Fibroblast of lung (primary cell): ENCODE measurements at regions not wholly inside any gene's neighbourhood (a gene's known extent, or its start where the extent isn't known, plus 50 kb on each side); places are given as distances from the start of the nearest gene placed in this dataset.

Experiments used
- DNase-seq, 2 donors: peaks; one replicate each; pipeline versions ENCODE4 v3.0.0 to v3.0.0-alpha.2; 2010; ENCODE audit warnings: low read depth in 2 of 2
- H2AFZ ChIP-seq: 2 replicates; pipeline ENCODE4 v1.5.1; 2012; ENCODE audit warnings: low read length, control low read depth, inconsistent platforms
- H3K27ac ChIP-seq: 2 replicates; pipeline ENCODE4 v1.5.1; 2011; ENCODE audit warnings: low read length, control low read depth; ENCODE audit not compliant: insufficient read depth
- H3K27me3 ChIP-seq: 2 replicates; pipeline ENCODE4 v1.5.1; 2011; ENCODE audit warnings: mild to moderate bottlenecking, low read length; ENCODE audit not compliant: control insufficient read depth, insufficient read depth
- H3K36me3 ChIP-seq: 2 replicates; pipeline ENCODE4 v1.5.1; 2011; ENCODE audit warnings: low read length; ENCODE audit not compliant: control insufficient read depth, insufficient read depth
- H3K4me1 ChIP-seq: 2 replicates; pipeline ENCODE4 v1.5.1; 2011; ENCODE audit warnings: low read length; ENCODE audit not compliant: control insufficient read depth, insufficient read depth; ENCODE audit errors: extremely low read depth
- H3K4me2 ChIP-seq: 2 replicates; pipeline ENCODE4 v1.5.1; 2011; ENCODE audit warnings: low read length, control low read depth; ENCODE audit not compliant: insufficient read depth; ENCODE audit errors: extremely low read depth
- H3K4me3 ChIP-seq, 4 experiments: fragments of 200-600 bp in 1 of 4; sonication (generic) in 1 of 4; replicated peaks in 1 of 4; 2 replicates each; pipeline ENCODE4 v1.5.1; 2011 to 2016; ENCODE audit warnings: low read length in 4 of 4, low read depth in 3 of 4, mild to moderate bottlenecking in 3 of 4, control low read depth in 2 of 4, inconsistent platforms in 1 of 4, mixed read lengths in 1 of 4; ENCODE audit not compliant: insufficient read depth in 1 of 4; ENCODE audit errors: control extremely low read depth in 1 of 4
- H3K79me2 ChIP-seq: 2 replicates; pipeline ENCODE4 v1.5.1; 2012; ENCODE audit warnings: mild to moderate bottlenecking, low read length, inconsistent platforms; ENCODE audit not compliant: control insufficient read depth, insufficient read depth
- H3K9ac ChIP-seq: 2 replicates; pipeline ENCODE4 v1.5.1; 2011; ENCODE audit warnings: mild to moderate bottlenecking, low read length, control low read depth; ENCODE audit not compliant: insufficient read depth
- H3K9me3 ChIP-seq: 2 replicates; pipeline ENCODE4 v1.5.1; 2012; ENCODE audit warnings: low read depth, low read length; ENCODE audit not compliant: control insufficient read depth, insufficient read depth
- H4K20me1 ChIP-seq: 2 replicates; pipeline ENCODE4 v1.5.1; 2011; ENCODE audit warnings: low read length; ENCODE audit not compliant: control insufficient read depth, insufficient read depth; ENCODE audit errors: extremely low read depth
- EZH2 ChIP-seq: IDR thresholded peaks from 2 replicates; pipeline ENCODE4 v1.5.1; 2012; ENCODE audit warnings: low read length, control low read depth, mild to moderate bottlenecking; ENCODE audit errors: missing control alignments
- TF ChIP-seq, protein P1 (sequence below), 2 donors: IDR thresholded peaks in 1 of 2; conservative IDR thresholded peaks in 1 of 2; 1 replicate in 1 of 2; 2 replicates in 1 of 2; pipeline ENCODE4 v1.5.1; 2011 to 2012; ENCODE audit warnings: low read length in 2 of 2, control low read depth in 1 of 2, inconsistent platforms in 1 of 2, low read depth in 1 of 2, mild to moderate bottlenecking in 1 of 2

DNA sequence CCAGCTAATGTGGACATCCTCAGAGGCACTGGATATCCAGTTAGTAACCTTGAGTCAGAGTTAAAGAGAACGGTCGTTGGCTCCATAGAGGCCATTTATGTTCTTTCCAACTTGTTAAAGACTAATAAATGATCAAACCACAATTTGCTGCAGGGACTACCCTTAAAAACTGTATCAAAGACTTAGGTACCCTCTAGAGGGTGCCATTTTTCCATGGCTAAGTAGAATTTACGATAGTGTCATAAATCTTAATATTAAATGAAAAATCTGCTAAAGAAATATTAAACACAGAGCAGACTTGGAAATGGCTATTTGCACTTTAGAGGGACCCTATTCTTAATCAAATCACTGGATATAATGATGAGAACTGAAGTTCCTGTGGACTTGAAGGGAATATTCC, 685.2 kb upstream of the CHORDC1 start:
- Histone ChIP-seq H3K9ac (no peak overlapping the region), H3K27ac (no peak overlapping the region), H2AFZ (no peak overlapping the region), H3K79me2 (no peaks in the 10 kb centered on the region), H3K4me2 (no peak overlapping the region), H3K4me1 (no peaks in the 10 kb centered on the region), H3K27me3 (no peaks in the 10 kb centered on the region), H3K36me3 (no peaks in the 10 kb centered on the region), H3K4me3 (no peak overlapping the region), H4K20me1 (no peaks in the 10 kb centered on the region), H3K9me3 (no peaks in the 10 kb centered on the region)
- peak in 1 of 2 donors; percentile 29 for DNase-seq
- TF ChIP-seq EZH2: no peak
- TF ChIP-seq, protein P1, sequence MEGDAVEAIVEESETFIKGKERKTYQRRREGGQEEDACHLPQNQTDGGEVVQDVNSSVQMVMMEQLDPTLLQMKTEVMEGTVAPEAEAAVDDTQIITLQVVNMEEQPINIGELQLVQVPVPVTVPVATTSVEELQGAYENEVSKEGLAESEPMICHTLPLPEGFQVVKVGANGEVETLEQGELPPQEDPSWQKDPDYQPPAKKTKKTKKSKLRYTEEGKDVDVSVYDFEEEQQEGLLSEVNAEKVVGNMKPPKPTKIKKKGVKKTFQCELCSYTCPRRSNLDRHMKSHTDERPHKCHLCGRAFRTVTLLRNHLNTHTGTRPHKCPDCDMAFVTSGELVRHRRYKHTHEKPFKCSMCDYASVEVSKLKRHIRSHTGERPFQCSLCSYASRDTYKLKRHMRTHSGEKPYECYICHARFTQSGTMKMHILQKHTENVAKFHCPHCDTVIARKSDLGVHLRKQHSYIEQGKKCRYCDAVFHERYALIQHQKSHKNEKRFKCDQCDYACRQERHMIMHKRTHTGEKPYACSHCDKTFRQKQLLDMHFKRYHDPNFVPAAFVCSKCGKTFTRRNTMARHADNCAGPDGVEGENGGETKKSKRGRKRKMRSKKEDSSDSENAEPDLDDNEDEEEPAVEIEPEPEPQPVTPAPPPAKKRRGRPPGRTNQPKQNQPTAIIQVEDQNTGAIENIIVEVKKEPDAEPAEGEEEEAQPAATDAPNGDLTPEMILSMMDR (conservative IDR thresholded peaks at IDR 0.05 in 1 of 2, IDR thresholded peaks at IDR 0.05 in 1 of 2; ENCODE audit: low read depth in 1 of 2, low read length in 2 of 2): peak in 1 of 2 donors; percentile 22

DNA sequence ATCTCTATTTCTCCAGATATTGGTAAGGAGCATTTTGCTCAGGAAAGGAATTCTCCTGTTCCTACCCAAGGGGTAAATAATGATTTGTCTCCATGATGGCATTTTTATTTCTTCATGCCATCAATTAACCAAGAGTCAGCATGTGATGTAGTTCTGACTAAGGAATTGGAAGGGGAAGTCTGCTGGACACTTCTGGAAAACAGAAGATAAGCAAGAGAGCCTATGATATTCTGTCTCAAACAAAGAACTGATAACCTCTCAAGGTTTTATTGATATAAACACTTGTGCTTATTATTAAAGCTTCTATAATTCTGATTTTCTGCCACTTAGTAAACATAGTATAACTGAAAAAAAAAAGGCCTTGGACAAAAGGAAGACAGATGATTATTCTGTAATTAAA, 673.0 kb upstream of the CHORDC1 start:
- H3K79me2 ChIP-seq: no peaks in the 10 kb centered on the region
- H4K20me1 ChIP-seq: no peaks in the 10 kb centered on the region
- no peak overlapping the region for H3K4me3 ChIP-seq
- H3K27me3 ChIP-seq: no peaks in the 10 kb centered on the region
- H3K27ac ChIP-seq: no peak overlapping the region
- no peak overlapping the region for H3K9ac ChIP-seq
- no peak overlapping the region for H2AFZ ChIP-seq
- TF ChIP-seq, protein P1 (conservative IDR thresholded peaks at IDR 0.05 in 1 of 2, IDR thresholded peaks at IDR 0.05 in 1 of 2; ENCODE audit: low read depth in 1 of 2, low read length in 2 of 2): no peak
- no peak for TF ChIP-seq EZH2
- no peaks in the 10 kb centered on the region for H3K9me3 ChIP-seq
- DNase-seq: no peak
- H3K4me1 ChIP-seq: no peaks in the 10 kb centered on the region
- no peaks in the 10 kb centered on the region for H3K36me3 ChIP-seq
- no peak overlapping the region for H3K4me2 ChIP-seq

DNA sequence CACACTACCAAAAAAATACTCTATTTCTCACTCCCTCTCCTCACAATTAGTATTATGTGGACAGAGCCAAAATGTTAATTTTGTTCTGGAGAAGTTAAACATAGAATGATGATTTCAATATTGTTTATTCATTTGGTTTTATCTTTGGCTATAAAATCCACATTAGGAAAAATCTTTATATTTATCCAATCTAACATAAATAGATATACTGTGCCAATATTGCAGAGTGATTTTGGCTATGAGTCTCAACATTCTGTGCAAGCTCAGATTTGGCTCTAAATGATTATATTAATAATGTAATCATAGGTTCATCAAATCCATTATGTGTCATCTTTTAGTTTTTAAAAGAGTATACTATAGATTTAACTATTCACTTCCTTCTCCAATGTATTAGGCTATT, 667.5 kb upstream of the CHORDC1 start:
- Histone ChIP-seq H3K27ac (no peak overlapping the region), H3K4me1 (no peaks in the 10 kb centered on the region), H3K9me3 (no peaks in the 10 kb centered on the region), H3K9ac (no peak overlapping the region), H3K27me3 (no peaks in the 10 kb centered on the region), H2AFZ (no peak overlapping the region), H3K36me3 (no peaks in the 10 kb centered on the region), H3K4me2 (no peak overlapping the region), H3K4me3 (no peak overlapping the region), H4K20me1 (no peaks in the 10 kb centered on the region), H3K79me2 (no peaks in the 10 kb centered on the region)
- no peak for TF ChIP-seq EZH2
- TF ChIP-seq, protein P1 (conservative IDR thresholded peaks at IDR 0.05 in 1 of 2, IDR thresholded peaks at IDR 0.05 in 1 of 2; ENCODE audit: low read depth in 1 of 2, low read length in 2 of 2): no peak
- DNase-seq: no peak
